Mesothelial cell of epicardium (in vitro differentiated cells): ENCODE measurements at regions not wholly inside any gene's neighbourhood (a gene's known extent, or its start where the extent isn't known, plus 50 kb on each side); places are given as distances from the start of the nearest gene placed in this dataset.

Experiments used
- DNase-seq, 2 experiments: peaks; one replicate each; pipeline ENCODE4 v3.0.0; 2021; ENCODE audit warnings: low spot score in 2 of 2; ENCODE audit not compliant: unreplicated experiment in 2 of 2
- H3K27ac Mint-ChIP-seq: 2 replicates; pipeline ENCODE4 v1.8.0; 2021; ENCODE audit warnings: mixed read lengths
- H3K27me3 Mint-ChIP-seq: 2 replicates; pipeline ENCODE4 v1.8.0; 2021; ENCODE audit warnings: low read depth, mixed read lengths
- H3K36me3 Mint-ChIP-seq: 2 replicates; pipeline ENCODE4 v1.8.0; 2021; ENCODE audit warnings: mixed read lengths
- H3K4me1 Mint-ChIP-seq: 2 replicates; pipeline ENCODE4 v1.8.0; 2021; ENCODE audit warnings: mixed read lengths
- H3K4me3 Mint-ChIP-seq: 2 replicates; pipeline ENCODE4 v1.8.0; 2021; ENCODE audit warnings: mild to moderate bottlenecking, moderate library complexity, mixed read lengths
- H3K9me3 Mint-ChIP-seq: 2 replicates; pipeline ENCODE4 v1.8.0; 2021; ENCODE audit warnings: mixed read lengths
- TF ChIP-seq, protein P1 (sequence below): fragments of 200-600 bp; sonication (generic); IDR thresholded peaks from one replicate; pipeline ENCODE4 v1.5.0; 2021; ENCODE audit warnings: antibody characterized with exemption; ENCODE audit not compliant: unreplicated experiment

DNA sequence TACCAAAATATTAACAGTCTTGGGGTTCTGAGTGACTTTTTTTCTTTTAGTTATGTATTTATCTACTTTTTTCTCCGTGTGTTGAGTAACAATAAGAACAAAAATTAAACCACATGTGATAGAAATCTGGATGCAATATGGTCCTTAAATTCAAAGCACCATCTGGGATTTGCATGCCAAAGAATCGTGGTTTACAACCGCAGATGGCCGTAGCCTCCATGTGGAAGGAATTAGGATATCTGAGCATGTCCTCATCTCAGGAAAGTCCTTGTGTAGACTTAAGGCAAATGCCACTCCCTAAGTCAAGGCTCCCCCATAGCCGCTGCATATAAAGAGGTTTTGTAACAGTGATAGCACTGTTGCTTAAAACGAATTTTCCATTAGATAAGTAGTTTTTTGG is 304.0 kb downstream of the ZEB1 start:
- H3K36me3 Mint-ChIP-seq = no peaks in the 10 kb centered on the region
- TF ChIP-seq, protein P1, sequence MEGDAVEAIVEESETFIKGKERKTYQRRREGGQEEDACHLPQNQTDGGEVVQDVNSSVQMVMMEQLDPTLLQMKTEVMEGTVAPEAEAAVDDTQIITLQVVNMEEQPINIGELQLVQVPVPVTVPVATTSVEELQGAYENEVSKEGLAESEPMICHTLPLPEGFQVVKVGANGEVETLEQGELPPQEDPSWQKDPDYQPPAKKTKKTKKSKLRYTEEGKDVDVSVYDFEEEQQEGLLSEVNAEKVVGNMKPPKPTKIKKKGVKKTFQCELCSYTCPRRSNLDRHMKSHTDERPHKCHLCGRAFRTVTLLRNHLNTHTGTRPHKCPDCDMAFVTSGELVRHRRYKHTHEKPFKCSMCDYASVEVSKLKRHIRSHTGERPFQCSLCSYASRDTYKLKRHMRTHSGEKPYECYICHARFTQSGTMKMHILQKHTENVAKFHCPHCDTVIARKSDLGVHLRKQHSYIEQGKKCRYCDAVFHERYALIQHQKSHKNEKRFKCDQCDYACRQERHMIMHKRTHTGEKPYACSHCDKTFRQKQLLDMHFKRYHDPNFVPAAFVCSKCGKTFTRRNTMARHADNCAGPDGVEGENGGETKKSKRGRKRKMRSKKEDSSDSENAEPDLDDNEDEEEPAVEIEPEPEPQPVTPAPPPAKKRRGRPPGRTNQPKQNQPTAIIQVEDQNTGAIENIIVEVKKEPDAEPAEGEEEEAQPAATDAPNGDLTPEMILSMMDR = no peak
- no peak for DNase-seq
- peak overlapping the region; percentile 59 for H3K27ac Mint-ChIP-seq
- H3K4me1 Mint-ChIP-seq = peaks cover 4% of the 10 kb centered on the region
- H3K9me3 Mint-ChIP-seq = peaks cover 34% of the 10 kb centered on the region
- H3K4me3 Mint-ChIP-seq = no peak overlapping the region
- H3K27me3 Mint-ChIP-seq = no peaks in the 10 kb centered on the region

DNA sequence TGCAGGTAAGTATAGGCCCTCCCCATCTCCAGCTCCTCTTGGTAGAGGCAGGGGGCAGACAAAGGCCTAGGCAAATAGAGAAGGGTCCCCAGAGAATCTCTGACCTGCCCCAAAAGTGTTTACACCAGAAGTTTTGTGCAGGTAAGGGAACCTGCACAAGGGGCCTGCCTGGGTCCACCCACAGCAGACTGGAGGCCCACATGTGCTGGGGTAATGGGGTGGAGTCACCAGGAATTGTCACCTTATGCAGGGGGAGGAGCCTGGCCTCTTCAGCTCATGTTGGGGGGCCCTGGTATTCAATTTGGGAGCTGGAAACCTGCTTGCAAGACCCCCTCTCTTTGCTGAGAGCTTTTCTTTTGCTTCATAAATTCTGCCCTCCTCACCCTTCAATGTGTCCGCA is 302.7 kb downstream of the ZEB1 start:
- Mint-ChIP-seq H3K27ac (no peak overlapping the region), H3K4me3 (no peak overlapping the region), H3K9me3 (peaks cover 34% of the 10 kb centered on the region), H3K27me3 (no peaks in the 10 kb centered on the region), H3K36me3 (no peaks in the 10 kb centered on the region), H3K4me1 (peaks cover 4% of the 10 kb centered on the region)
- no peak for DNase-seq
- TF ChIP-seq, protein P1 = no peak

DNA sequence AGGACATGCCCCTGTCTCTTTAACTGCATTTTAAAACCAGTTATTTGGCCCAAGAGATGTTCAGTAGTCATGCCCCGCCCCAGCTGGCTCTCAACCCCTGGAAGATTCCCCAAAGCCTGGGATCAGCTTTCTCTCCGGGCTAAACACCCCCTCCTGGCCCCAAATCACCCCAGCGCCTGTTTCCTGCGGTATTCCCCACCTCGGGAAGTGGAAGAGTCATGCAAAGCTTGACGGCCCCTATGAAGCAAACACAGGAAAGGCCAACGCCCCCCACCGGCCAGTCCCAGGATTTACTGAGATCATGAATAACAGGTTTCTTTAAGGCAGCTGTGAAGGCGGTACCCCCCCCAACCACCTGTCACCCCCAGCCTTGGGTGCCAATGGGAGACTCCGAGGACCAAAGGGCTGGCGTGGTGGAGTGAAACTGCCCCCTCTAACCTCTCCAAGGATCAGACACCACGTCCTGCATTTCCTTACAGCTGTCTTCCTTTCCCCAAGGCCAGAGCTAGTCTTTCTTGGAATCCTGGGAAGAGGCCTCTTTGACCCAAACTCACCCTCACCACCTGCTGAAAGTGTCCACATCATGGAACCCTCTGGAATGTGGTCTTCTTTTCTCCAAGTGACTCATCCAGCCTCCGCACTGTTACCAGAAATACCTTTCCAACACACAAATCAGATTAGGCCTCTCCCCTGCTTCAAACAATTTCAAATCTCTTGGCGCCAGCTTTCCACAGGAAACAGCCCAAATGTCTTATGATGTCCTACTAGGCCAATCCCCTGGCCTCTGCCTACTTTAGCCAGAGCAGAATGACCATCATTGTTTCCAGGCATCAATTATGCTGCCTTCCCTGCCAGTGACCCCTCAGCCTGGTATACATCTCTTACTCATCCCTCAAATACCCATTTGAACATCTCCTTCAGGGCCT is 301.5 kb downstream of the ZEB1 start:
- H3K36me3 Mint-ChIP-seq = no peaks in the 10 kb centered on the region
- TF ChIP-seq, protein P1 = no peak
- peaks cover 4% of the 10 kb centered on the region for H3K4me1 Mint-ChIP-seq
- no peak for DNase-seq
- peaks cover 22% of the 10 kb centered on the region for H3K9me3 Mint-ChIP-seq
- H3K4me3 Mint-ChIP-seq = no peak overlapping the region
- H3K27ac Mint-ChIP-seq = no peak overlapping the region
- H3K27me3 Mint-ChIP-seq = no peaks in the 10 kb centered on the region

DNA sequence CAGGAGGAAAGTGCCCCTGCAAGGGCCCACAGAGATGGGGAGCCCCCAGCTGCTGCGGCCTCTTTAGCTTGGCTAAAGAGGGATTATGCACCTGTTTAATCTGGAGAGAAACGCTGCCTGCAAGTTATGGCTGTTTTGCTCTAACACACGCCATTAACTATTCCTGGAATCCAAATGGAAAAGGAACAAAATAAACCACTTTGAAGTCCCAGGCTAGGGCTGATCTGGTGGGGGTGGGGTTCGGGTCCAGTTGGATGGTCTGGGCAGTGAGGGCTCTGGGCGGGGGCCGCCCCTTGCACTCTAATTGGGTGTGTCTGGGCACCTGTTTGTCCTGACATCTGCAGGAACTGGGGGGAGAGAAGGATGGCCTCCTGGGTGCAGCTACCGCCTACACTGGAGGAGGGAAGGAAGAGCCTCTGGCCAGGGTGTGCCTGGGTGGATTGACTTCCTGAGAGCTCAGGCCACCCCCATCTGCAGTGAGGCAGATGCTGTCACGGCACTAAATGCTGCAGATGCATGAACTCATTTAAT is 300.6 kb downstream of the ZEB1 start:
- TF ChIP-seq, protein P1 = no peak
- no peaks in the 10 kb centered on the region for H3K36me3 Mint-ChIP-seq
- peaks cover 2% of the 10 kb centered on the region for H3K27me3 Mint-ChIP-seq
- H3K4me1 Mint-ChIP-seq = peaks cover 4% of the 10 kb centered on the region
- H3K9me3 Mint-ChIP-seq = peaks cover 20% of the 10 kb centered on the region
- DNase-seq = no peak
- H3K27ac Mint-ChIP-seq = no peak overlapping the region
- H3K4me3 Mint-ChIP-seq = no peak overlapping the region

DNA sequence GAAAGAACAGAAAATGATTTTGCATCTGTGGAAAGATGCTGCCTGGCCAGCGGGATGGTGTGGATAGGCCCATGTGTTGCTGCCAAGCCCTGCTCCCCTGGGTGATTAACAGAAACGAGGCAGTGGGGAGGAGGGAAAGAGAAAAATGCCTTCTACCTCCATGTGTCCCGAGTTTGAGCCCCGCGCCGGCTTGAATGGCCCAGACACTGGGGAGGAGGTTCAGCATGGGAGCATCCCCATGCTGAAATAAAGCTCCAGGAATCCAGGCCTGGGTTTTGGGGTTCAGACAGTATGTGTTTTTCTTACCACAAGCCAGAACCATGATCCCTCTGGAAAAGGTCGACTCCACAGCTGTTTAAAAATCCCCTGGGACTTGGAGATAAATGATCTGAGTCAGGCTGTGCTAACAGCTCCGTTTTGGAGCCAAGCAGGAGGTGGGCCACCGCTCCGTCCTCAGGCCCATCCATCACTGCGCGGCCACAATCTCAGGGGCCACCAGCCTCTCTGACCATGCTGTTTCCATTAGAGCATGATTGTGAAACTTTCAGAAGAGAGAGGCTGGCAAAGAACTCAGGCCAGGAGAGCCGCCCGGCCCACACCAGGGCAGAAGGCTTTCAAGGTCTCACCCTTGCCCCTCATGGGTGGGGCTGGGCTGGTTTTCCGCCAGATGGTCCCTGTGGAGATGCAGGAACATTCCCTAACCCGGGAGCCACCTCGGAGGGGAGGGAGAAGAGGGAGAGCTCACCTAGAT is 299.7 kb downstream of the ZEB1 start:
- H3K4me3 Mint-ChIP-seq = no peak overlapping the region
- H3K27ac Mint-ChIP-seq = no peak overlapping the region
- peaks cover 2% of the 10 kb centered on the region for H3K27me3 Mint-ChIP-seq
- no peaks in the 10 kb centered on the region for H3K36me3 Mint-ChIP-seq
- TF ChIP-seq, protein P1 = no peak
- peaks cover 11% of the 10 kb centered on the region for H3K9me3 Mint-ChIP-seq
- peaks cover 4% of the 10 kb centered on the region for H3K4me1 Mint-ChIP-seq
- no peak for DNase-seq
